ENCODE measurements at regions not wholly inside any gene's neighbourhood (a gene's known extent, or its start where the extent isn't known, plus 50 kb on each side); places are given as distances from the start of the nearest gene placed in this dataset.

DNA sequence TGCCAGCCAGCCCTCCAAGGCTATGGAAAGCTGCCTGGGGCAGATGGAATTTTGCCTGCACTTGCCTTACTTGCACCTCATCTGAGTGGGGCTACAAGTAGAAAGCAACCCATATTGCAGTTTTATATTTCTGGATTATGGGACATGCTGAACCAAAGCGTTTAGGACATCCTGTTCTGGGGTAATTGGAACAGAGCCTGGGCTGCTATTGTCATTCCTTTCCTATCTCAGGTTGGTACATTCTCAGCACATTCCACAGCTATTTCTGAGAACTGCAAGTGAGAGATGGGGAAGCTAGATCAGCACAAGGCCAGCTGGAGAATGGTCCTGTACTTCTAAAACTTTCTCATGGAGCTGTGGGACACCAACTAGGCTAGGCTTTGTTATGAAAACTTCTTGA, 713.8 kb downstream of the KCNT2 start:
- H3K36me3 ChIP-seq = no peaks in the 10 kb centered on the region
- no peaks in the 10 kb centered on the region for H3K9me3 ChIP-seq
- no peaks in the 10 kb centered on the region for H3K27me3 ChIP-seq
- DNase-seq = no peak
- no peak for TF ChIP-seq CTCF (IDR thresholded peaks at IDR 0.05)
- no peak overlapping the region for H3K27ac ChIP-seq
- H3K4me1 ChIP-seq = no peaks in the 10 kb centered on the region
- intact Hi-C loops (cut with DNase I; ENCODE audit: low total_unique reads) = no loop called here
- H3K4me3 ChIP-seq = no peak overlapping the region

- H3K27me3 ChIP-seq = no peaks in the 10 kb centered on the region
- intact Hi-C loops (cut with DNase I; ENCODE audit: low total_unique reads) = no loop called here
- TF ChIP-seq CTCF (IDR thresholded peaks at IDR 0.05) = no peak
- no peak for DNase-seq
- no peaks in the 10 kb centered on the region for H3K4me1 ChIP-seq
- H3K36me3 ChIP-seq = no peaks in the 10 kb centered on the region
- H3K27ac ChIP-seq = no peak overlapping the region
- H3K4me3 ChIP-seq = no peak overlapping the region
- no peaks in the 10 kb centered on the region for H3K9me3 ChIP-seq
Observed at GRCh38 chr1:195886000-195886399, 722.2 kb downstream of the KCNT2 start.

DNA sequence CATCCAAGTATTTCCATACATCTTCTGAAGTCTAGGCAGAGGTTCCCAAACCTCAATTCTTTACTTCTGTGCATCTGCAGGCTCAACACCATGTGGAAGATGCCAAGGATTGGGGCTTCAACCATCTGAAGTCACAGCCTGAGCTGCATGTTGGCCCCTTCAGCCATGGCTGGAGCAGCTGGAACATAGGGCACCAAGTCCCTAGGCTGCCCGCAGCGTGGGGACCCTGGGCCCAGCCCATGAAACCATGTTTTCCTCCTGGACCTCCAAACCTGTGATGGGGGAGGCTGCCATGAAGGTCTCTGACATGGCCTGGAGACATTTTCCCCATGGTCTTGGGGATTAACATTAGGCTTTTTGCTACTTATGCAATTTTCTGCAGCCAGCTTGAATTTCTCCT, 729.8 kb downstream of the KCNT2 start:
- no peaks in the 10 kb centered on the region for H3K27me3 ChIP-seq
- no peaks in the 10 kb centered on the region for H3K9me3 ChIP-seq
- no peak for TF ChIP-seq CTCF (IDR thresholded peaks at IDR 0.05)
- no peak overlapping the region for H3K27ac ChIP-seq
- intact Hi-C loops (cut with DNase I; ENCODE audit: low total_unique reads) = no loop called here
- no peak for DNase-seq
- H3K36me3 ChIP-seq = no peaks in the 10 kb centered on the region
- H3K4me1 ChIP-seq = no peaks in the 10 kb centered on the region
- H3K4me3 ChIP-seq = no peak overlapping the region

DNA sequence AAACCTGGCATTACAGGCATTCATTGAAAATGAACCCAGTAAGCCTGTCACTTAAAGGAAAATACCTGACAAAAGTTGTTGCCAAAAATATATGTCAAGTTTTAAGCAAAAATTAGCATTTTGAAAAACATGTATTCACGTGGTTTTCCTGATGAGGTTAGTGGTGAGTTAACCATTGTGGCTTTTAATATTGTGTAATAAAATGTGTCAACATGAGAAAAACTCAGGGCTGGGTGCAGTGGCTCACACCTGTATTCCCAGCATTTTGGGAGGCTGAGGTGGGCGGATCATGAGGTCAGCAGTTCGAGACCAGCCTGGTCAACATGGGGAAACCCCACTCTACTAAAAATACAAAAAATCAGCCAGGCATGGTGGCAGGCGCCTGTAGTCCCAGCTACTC, 731.4 kb downstream of the KCNT2 start:
- Histone ChIP-seq H3K9me3 (no peaks in the 10 kb centered on the region), H3K4me1 (no peaks in the 10 kb centered on the region), H3K27me3 (no peaks in the 10 kb centered on the region), H3K27ac (no peak overlapping the region), H3K36me3 (no peaks in the 10 kb centered on the region), H3K4me3 (no peak overlapping the region)
- no peak for TF ChIP-seq CTCF (IDR thresholded peaks at IDR 0.05)
- DNase-seq = no peak
- intact Hi-C loops (cut with DNase I; ENCODE audit: low total_unique reads) = no loop called here

GRCh38 chr1:195872376-195872775, 735.9 kb downstream of the KCNT2 start:
- H3K9me3 ChIP-seq = no peaks in the 10 kb centered on the region
- no peak for TF ChIP-seq CTCF (IDR thresholded peaks at IDR 0.05)
- DNase-seq = no peak
- no peaks in the 10 kb centered on the region for H3K4me1 ChIP-seq
- intact Hi-C loops (cut with DNase I; ENCODE audit: low total_unique reads) = no loop called here
- H3K4me3 ChIP-seq = no peak overlapping the region
- H3K27ac ChIP-seq = no peak overlapping the region
- H3K36me3 ChIP-seq = no peaks in the 10 kb centered on the region
- H3K27me3 ChIP-seq = no peaks in the 10 kb centered on the region

- H3K27ac ChIP-seq = no peak overlapping the region
- intact Hi-C loops (cut with DNase I; ENCODE audit: low total_unique reads) = no loop called here
- TF ChIP-seq CTCF (IDR thresholded peaks at IDR 0.05) = no peak
- no peaks in the 10 kb centered on the region for H3K9me3 ChIP-seq
- no peaks in the 10 kb centered on the region for H3K36me3 ChIP-seq
- H3K4me3 ChIP-seq = no peak overlapping the region
- no peaks in the 10 kb centered on the region for H3K27me3 ChIP-seq
- no peak for DNase-seq
- H3K4me1 ChIP-seq = no peaks in the 10 kb centered on the region
Observed at GRCh38 chr1:195867638-195868037, 740.6 kb downstream of the KCNT2 start.

Measured in tibial artery (tissue), 4 donors.